ENCODE measurements at regions not wholly inside any gene's neighbourhood (a gene's known extent, or its start where the extent isn't known, plus 50 kb on each side); places are given as distances from the start of the nearest gene placed in this dataset.

DNA sequence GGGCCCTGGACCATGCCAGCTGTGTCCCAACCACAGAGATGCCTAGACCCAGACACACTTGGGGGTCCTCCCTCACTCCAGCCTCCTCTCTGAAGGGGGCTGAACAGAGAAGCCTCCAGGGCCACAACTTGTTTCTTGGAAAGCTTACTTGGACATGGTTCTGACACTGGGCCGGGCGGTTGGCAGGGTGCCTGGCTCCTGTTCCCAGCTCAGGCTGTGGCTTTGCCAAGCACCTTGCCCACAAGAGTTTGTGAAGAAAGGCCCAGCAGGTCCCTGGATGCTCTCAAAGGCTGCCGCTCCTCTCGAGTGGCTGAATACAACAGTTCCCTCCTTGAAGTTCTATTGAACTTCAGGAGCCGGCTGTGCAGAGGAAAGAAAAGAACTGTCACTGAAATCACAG lies 181.6 kb downstream of the PTPN20 start:
- TF ChIP-seq YY1 (IDR thresholded peaks at IDR 0.05; ENCODE audit: insufficient read depth, insufficient read length) (no peak), SUZ12 (IDR thresholded peaks at IDR 0.05; ENCODE audit: extremely low read depth, insufficient read depth, insufficient read length) (no peak), ZNF274 (IDR thresholded peaks at IDR 0.05; ENCODE audit: low read depth, low read length) (no peak)

Measured in NT2/D1 (cell line).